IMR-90 (cell line): ENCODE measurements at regions not wholly inside any gene's neighbourhood (a gene's known extent, or its start where the extent isn't known, plus 50 kb on each side); places are given as distances from the start of the nearest gene placed in this dataset.

Source experiments
- ATAC-seq: fragments of 200-7000 bp; cut with Tn5 transposase; 2 replicates; pipeline ENCODE4 v1.9.1; 2020; ENCODE audit warnings: low read depth, mild to moderate bottlenecking, moderate library complexity
- BruUV-seq: library from RNA; stranded (reverse); fragments of 400-500 nt; replicated peaks from 2 replicates; lab custom pipeline; 2021; lab: Mats Ljungman, UMichigan
- CTCF ChIA-PET: fragments of 300-600 bp; formaldehyde crosslinking; extraction: SDS; loops from one replicate; lab custom pipeline; 2021; ENCODE audit warnings: antibody characterized with exemption; lab: Yijun Ruan, JAX
- POLR2A ChIA-PET: fragments of 300-600 bp; sonication (Branson Sonifier 250); formaldehyde crosslinking; loops from one replicate; lab custom pipeline; 2022; ENCODE audit warnings: antibody characterized with exemption; ENCODE audit not compliant: unreplicated experiment; lab: Charles Lee
- DNase-seq: peaks from one replicate; pipeline ENCODE4 v3.0.0; 2013
- H2AFZ ChIP-seq: replicated peaks from 2 replicates; pipeline ENCODE3; 2013; ENCODE audit warnings: low read length, mild to moderate bottlenecking; ENCODE audit not compliant: poor library complexity
- H2AK5ac ChIP-seq: 2 replicates; pipeline ENCODE4 v1.6.1; 2013; ENCODE audit warnings: low read depth, low read length, inconsistent platforms
- H2AK9ac ChIP-seq: replicated peaks from 2 replicates; pipeline ENCODE3; 2013; ENCODE audit warnings: mild to moderate bottlenecking, low read depth, low read length, moderate library complexity; ENCODE audit not compliant: poor library complexity
- H2BK120ac ChIP-seq: 2 replicates; pipeline ENCODE4 v1.6.1; 2013; ENCODE audit warnings: low read depth, low read length, inconsistent platforms
- H2BK15ac ChIP-seq: 3 replicates; pipeline ENCODE4 v1.6.1; 2013; ENCODE audit warnings: low read depth, low read length, inconsistent platforms
- H2BK20ac ChIP-seq: 2 replicates; pipeline ENCODE4 v1.6.1; 2013; ENCODE audit warnings: low read depth, mild to moderate bottlenecking, inconsistent platforms, low read length, moderate library complexity
- H2BK5ac ChIP-seq: 2 replicates; pipeline ENCODE4 v1.6.1; 2013; ENCODE audit warnings: mild to moderate bottlenecking, low read depth, low read length, inconsistent platforms; ENCODE audit not compliant: poor library complexity, severe bottlenecking
- H3K14ac ChIP-seq: replicated peaks from 2 replicates; pipeline ENCODE4 v1.6.1; 2013; ENCODE audit warnings: low read depth, low read length, inconsistent platforms
- H3K18ac ChIP-seq: 2 replicates; pipeline ENCODE4 v1.6.1; 2013; ENCODE audit warnings: low read depth, low read length, control low read depth
- H3K23ac ChIP-seq: 2 replicates; pipeline ENCODE4 v1.6.1; 2013; ENCODE audit warnings: low read depth, low read length, inconsistent platforms
- H3K27ac ChIP-seq: 2 replicates; pipeline ENCODE4 v1.5.1; 2013; ENCODE audit warnings: mild to moderate bottlenecking, control low read depth, low read length; ENCODE audit not compliant: insufficient read depth
- H3K27me3 ChIP-seq: 2 replicates; pipeline ENCODE4 v1.6.1; 2013; ENCODE audit warnings: low read length; ENCODE audit not compliant: control insufficient read depth, insufficient read depth
- H3K36me3 ChIP-seq: 2 replicates; pipeline ENCODE4 v1.6.1; 2013; ENCODE audit warnings: low read length, mixed read lengths; ENCODE audit not compliant: control insufficient read depth, insufficient read depth
- H3K4ac ChIP-seq: 2 replicates; pipeline ENCODE4 v1.6.1; 2013; ENCODE audit warnings: low read depth, low read length, inconsistent platforms
- H3K4me1 ChIP-seq: 2 replicates; pipeline ENCODE4 v1.6.1; 2013; ENCODE audit warnings: low read length, mixed read lengths; ENCODE audit not compliant: control insufficient read depth, insufficient read depth
- H3K4me2 ChIP-seq: 2 replicates; pipeline ENCODE4 v1.6.1; 2013; ENCODE audit warnings: low read depth, mild to moderate bottlenecking, control low read depth, low read length, moderate library complexity
- H3K4me3 ChIP-seq: 2 replicates; pipeline ENCODE4 v1.5.1; 2013; ENCODE audit warnings: low read depth, mild to moderate bottlenecking, control low read depth, low read length, moderate library complexity; ENCODE audit not compliant: insufficient read depth
- H3K56ac ChIP-seq: 2 replicates; pipeline ENCODE4 v1.6.1; 2013; ENCODE audit warnings: low read length, inconsistent platforms; ENCODE audit not compliant: insufficient read depth; ENCODE audit errors: extremely low read depth
- H3K79me1 ChIP-seq, 2 experiments: 2 replicates each; pipeline ENCODE4 v1.6.1; 2013; ENCODE audit warnings: low read length in 2 of 2, inconsistent platforms in 1 of 2, low read depth in 1 of 2
- H3K9ac ChIP-seq: 2 replicates; pipeline ENCODE4 v1.6.1; 2013; ENCODE audit warnings: low read depth, low read length, control low read depth
- H3K9me1 ChIP-seq: 2 replicates; pipeline ENCODE4 v1.6.1; 2013; ENCODE audit warnings: low read length, inconsistent platforms; ENCODE audit not compliant: insufficient read depth
- H3K9me3 ChIP-seq: 2 replicates; pipeline ENCODE4 v1.6.1; 2013; ENCODE audit warnings: low read length; ENCODE audit not compliant: control insufficient read depth, insufficient read depth
- H4K20me1 ChIP-seq: 2 replicates; pipeline ENCODE4 v1.6.1; 2013; ENCODE audit warnings: low read length, inconsistent platforms; ENCODE audit not compliant: insufficient read depth
- H4K5ac ChIP-seq: 2 replicates; pipeline ENCODE4 v1.6.1; 2013; ENCODE audit warnings: mild to moderate bottlenecking, low read depth, low read length, control low read depth
- H4K8ac ChIP-seq, 2 experiments: 2 replicates each; pipeline ENCODE4 v1.6.1; 2013; ENCODE audit warnings: low read depth in 2 of 2, low read length in 2 of 2, control low read depth in 1 of 2, inconsistent platforms in 1 of 2
- H4K91ac ChIP-seq: 2 replicates; pipeline ENCODE4 v1.6.1; 2013; ENCODE audit warnings: low read depth, low read length, inconsistent platforms; ENCODE audit not compliant: insufficient read depth
- BHLHE40 ChIP-seq: fragments of 150-350 bp; IDR thresholded peaks from 2 replicates; pipeline ENCODE4 v1.6.1; 2016; ENCODE audit warnings: mild to moderate bottlenecking, low read depth, low read length
- CEBPB ChIP-seq: IDR thresholded peaks from 2 replicates; pipeline ENCODE4 v1.6.1; 2012; ENCODE audit warnings: low read depth, low read length, improper control_type of control experiment
- CHD1 ChIP-seq: IDR thresholded peaks from 2 replicates; pipeline ENCODE4 v1.6.1; 2012; ENCODE audit warnings: low read depth, low read length, improper control_type of control experiment
- FOS ChIP-seq: fragments of 150-350 bp; IDR thresholded peaks from 2 replicates; pipeline ENCODE4 v1.6.1; 2016; ENCODE audit warnings: low read depth, low read length
- MAZ ChIP-seq: IDR thresholded peaks from 2 replicates; pipeline ENCODE4 v1.6.1; 2012; ENCODE audit warnings: low read depth, mild to moderate bottlenecking, low read length, improper control_type of control experiment, moderate library complexity, borderline replicate concordance
- MXI1 ChIP-seq: IDR thresholded peaks from 2 replicates; pipeline ENCODE4 v1.6.1; 2012; ENCODE audit warnings: low read depth, mild to moderate bottlenecking, low read length, moderate library complexity, borderline replicate concordance
- NFE2L2 ChIP-seq: fragments of 150-350 bp; IDR thresholded peaks from 2 replicates; pipeline ENCODE4 v1.6.1; 2016; ENCODE audit warnings: low read depth, mild to moderate bottlenecking, low read length
- POLR2A ChIP-seq: IDR thresholded peaks from 2 replicates; pipeline ENCODE4 v1.6.1; 2012; ENCODE audit warnings: mild to moderate bottlenecking, low read depth, low read length
- RAD21 ChIP-seq: IDR thresholded peaks from 2 replicates; pipeline ENCODE4 v1.6.1; 2012; ENCODE audit warnings: low read length, improper control_type of control experiment
- RCOR1 ChIP-seq: IDR thresholded peaks from 2 replicates; pipeline ENCODE4 v1.6.1; 2012; ENCODE audit warnings: mild to moderate bottlenecking, low read length, improper control_type of control experiment; ENCODE audit not compliant: insufficient replicate concordance
- RFX5 ChIP-seq: IDR thresholded peaks from 2 replicates; pipeline ENCODE4 v1.8.0; 2012; ENCODE audit warnings: low read depth, mild to moderate bottlenecking, low read length, moderate library complexity
- SMC3 ChIP-seq: fragments of 150-350 bp; IDR thresholded peaks from 2 replicates; pipeline ENCODE4 v1.6.1; 2016; ENCODE audit warnings: low read depth, mild to moderate bottlenecking, antibody characterized with exemption, low read length, moderate library complexity
- WGBS, 2 experiments: methylation state at CpG; one replicate each; pipeline versions ENCODE4 v1.1.5 to v1.1.7; 2013; ENCODE audit warnings: missing lambda C conversion rate in 2 of 2; ENCODE audit not compliant: insufficient read length in 1 of 2; ENCODE audit errors: extremely low coverage in 2 of 2; 5-methylcytosine and 5-hydroxymethylcytosine counted together
- dilution Hi-C: fragments of 300-500 bp; cut with HindIII; formaldehyde crosslinking; loops from one replicate; pipeline ENCODE4 v1.14.3; 2018; ENCODE audit warnings: low sequenced_read_pairs; ENCODE audit not compliant: unreplicated experiment
- in situ Hi-C: fragments of 300-500 bp; cut with MboI; formaldehyde crosslinking; loops from 3 replicates; pipeline ENCODE4 v1.14.3; 2019; ENCODE audit warnings: low sequenced_read_pairs, inconsistent platforms, mixed read lengths
- intact Hi-C: fragments of 100-400 bp; cut with micrococcal nuclease; formaldehyde crosslinking; loops from 2 replicates; pipeline ENCODE4 v1.10.0; 2022
- TF ChIP-seq, protein P1 (sequence below): conservative IDR thresholded peaks from 2 replicates; pipeline ENCODE4 v1.5.1; 2012; ENCODE audit warnings: mild to moderate bottlenecking, low read depth, low read length, improper control_type of control experiment
- TF ChIP-seq, protein P2 (sequence below): fragments of 150-350 bp; IDR thresholded peaks from 2 replicates; pipeline ENCODE4 v1.6.1; 2017; ENCODE audit warnings: mild to moderate bottlenecking, antibody characterized with exemption, low read length, low read depth
- TF ChIP-seq, protein P3 (sequence below): fragments of 150-350 bp; IDR thresholded peaks from 2 replicates; pipeline ENCODE4 v1.6.1; 2016; ENCODE audit warnings: low read depth, mild to moderate bottlenecking, low read length, moderate library complexity, borderline replicate concordance

DNA sequence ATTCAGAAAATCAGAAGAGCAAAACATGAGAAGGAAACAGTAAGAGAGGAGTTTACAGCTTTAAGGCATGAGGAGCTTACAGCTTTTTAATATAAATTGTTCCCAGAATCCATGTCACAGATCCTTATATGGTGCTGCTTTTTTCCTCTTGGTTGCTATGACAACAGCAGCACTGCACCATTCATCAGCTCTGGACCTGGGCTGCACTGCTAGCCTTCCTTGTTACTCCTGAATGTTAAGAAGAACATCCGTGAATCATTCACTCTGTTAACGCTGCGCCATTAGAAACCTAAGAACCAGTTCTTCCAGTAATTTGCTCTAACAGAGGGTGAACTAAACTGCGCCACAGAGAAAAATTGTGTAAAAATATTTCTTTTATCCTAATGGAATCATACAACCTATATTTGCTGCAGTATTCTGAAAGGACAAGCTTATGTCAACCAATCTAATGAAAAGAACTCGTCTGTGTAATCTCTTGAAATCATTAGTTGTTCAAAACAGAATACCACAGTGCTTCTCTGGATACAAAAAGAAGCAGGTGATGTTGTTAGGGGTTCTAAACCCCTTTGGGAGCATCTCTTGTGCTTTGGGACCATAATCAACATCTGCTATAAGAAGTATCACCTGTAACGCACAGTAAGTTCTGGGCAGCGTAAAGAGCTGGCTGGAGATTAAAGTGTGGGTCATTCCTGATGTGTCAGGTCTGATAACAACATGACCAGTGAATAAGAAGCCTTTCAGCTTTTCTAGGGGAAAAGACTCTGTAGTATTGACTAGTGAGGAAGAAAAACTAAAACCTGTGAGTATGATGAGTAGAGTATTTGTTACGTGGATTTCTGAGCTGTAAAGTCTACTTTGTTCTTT is 151.2 kb downstream of the TANC2 start:
- DNase-seq (peak; percentile 77), ATAC-seq (peak; percentile 60; the same call in 1 of the 2 replicates)
- intact Hi-C loops, result no loop called here
- Histone ChIP-seq H3K9me3 (no peaks in the 10 kb centered on the region), H3K18ac (no peak overlapping the region), H3K4ac (no peak overlapping the region), H4K20me1 (peaks cover 20% of the 10 kb centered on the region; the same call in 1 of the 2 replicates), H3K14ac (no peak overlapping the region), H3K56ac (no peak overlapping the region), H3K9ac (no peak overlapping the region), H3K9me1 (peaks cover 3% of the 10 kb centered on the region; the same call in 1 of the 2 replicates), H2BK120ac (no peak overlapping the region), H2AFZ (no peak overlapping the region), H4K91ac (no peak overlapping the region), H2AK5ac (no peak overlapping the region), H3K4me1 (peaks cover 5% of the 10 kb centered on the region; the same call in 1 of the 2 replicates), H3K27ac (no peak overlapping the region), H2AK9ac (no peak overlapping the region), H2BK20ac (no peak overlapping the region), H4K8ac (no peak overlapping the region), H3K4me2 (no peak overlapping the region), H4K5ac (no peak overlapping the region), H3K23ac (no peak overlapping the region), H2BK5ac (no peak overlapping the region), H3K4me3 (no peak overlapping the region), H3K36me3 (peaks cover 4% of the 10 kb centered on the region; the same call in 1 of the 2 replicates), H3K27me3 (no peaks in the 10 kb centered on the region), H3K79me1 (peaks cover 24 to 43% of the 10 kb centered on the region in 2 experiments), H2BK15ac (no peak overlapping the region)
- BruUV-seq, result no TSS peak
- 94% methylated on average over 2 of the region's 8 CpGs; no CpG with 5 or more reads in 1 of the 2 experiments for WGBS, 2 experiments
- in situ Hi-C loops, result no loop called here
- ChIA-PET POLR2A (no interaction called here), CTCF (no interaction called here)
- dilution Hi-C loops, result no loop called here
- no peak for TF ChIP-seq CEBPB
- TF ChIP-seq MXI1, result no peak
- TF ChIP-seq NFE2L2, result no peak
- no peak for TF ChIP-seq CHD1
- TF ChIP-seq, protein P1, sequence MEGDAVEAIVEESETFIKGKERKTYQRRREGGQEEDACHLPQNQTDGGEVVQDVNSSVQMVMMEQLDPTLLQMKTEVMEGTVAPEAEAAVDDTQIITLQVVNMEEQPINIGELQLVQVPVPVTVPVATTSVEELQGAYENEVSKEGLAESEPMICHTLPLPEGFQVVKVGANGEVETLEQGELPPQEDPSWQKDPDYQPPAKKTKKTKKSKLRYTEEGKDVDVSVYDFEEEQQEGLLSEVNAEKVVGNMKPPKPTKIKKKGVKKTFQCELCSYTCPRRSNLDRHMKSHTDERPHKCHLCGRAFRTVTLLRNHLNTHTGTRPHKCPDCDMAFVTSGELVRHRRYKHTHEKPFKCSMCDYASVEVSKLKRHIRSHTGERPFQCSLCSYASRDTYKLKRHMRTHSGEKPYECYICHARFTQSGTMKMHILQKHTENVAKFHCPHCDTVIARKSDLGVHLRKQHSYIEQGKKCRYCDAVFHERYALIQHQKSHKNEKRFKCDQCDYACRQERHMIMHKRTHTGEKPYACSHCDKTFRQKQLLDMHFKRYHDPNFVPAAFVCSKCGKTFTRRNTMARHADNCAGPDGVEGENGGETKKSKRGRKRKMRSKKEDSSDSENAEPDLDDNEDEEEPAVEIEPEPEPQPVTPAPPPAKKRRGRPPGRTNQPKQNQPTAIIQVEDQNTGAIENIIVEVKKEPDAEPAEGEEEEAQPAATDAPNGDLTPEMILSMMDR, result no peak
- TF ChIP-seq SMC3, result no peak
- no peak for TF ChIP-seq MAZ
- TF ChIP-seq, protein P2, sequence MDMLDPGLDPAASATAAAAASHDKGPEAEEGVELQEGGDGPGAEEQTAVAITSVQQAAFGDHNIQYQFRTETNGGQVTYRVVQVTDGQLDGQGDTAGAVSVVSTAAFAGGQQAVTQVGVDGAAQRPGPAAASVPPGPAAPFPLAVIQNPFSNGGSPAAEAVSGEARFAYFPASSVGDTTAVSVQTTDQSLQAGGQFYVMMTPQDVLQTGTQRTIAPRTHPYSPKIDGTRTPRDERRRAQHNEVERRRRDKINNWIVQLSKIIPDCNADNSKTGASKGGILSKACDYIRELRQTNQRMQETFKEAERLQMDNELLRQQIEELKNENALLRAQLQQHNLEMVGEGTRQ, result no peak
- TF ChIP-seq BHLHE40, result no peak
- no peak for TF ChIP-seq RCOR1
- TF ChIP-seq, protein P3, sequence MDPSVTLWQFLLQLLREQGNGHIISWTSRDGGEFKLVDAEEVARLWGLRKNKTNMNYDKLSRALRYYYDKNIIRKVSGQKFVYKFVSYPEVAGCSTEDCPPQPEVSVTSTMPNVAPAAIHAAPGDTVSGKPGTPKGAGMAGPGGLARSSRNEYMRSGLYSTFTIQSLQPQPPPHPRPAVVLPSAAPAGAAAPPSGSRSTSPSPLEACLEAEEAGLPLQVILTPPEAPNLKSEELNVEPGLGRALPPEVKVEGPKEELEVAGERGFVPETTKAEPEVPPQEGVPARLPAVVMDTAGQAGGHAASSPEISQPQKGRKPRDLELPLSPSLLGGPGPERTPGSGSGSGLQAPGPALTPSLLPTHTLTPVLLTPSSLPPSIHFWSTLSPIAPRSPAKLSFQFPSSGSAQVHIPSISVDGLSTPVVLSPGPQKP, result no peak
- TF ChIP-seq POLR2A, result no peak
- TF ChIP-seq RAD21, result no peak
- TF ChIP-seq FOS, result no peak
- TF ChIP-seq RFX5, result no peak
